ENCODE measurements at regions not wholly inside any gene's neighbourhood (a gene's known extent, or its start where the extent isn't known, plus 50 kb on each side); places are given as distances from the start of the nearest gene placed in this dataset.
"Not testable (repeated sequence)": the region's sequence is repeated elsewhere in the genome, so short reads cannot be mapped to it uniquely, and the experiment has no call there.

DNA sequence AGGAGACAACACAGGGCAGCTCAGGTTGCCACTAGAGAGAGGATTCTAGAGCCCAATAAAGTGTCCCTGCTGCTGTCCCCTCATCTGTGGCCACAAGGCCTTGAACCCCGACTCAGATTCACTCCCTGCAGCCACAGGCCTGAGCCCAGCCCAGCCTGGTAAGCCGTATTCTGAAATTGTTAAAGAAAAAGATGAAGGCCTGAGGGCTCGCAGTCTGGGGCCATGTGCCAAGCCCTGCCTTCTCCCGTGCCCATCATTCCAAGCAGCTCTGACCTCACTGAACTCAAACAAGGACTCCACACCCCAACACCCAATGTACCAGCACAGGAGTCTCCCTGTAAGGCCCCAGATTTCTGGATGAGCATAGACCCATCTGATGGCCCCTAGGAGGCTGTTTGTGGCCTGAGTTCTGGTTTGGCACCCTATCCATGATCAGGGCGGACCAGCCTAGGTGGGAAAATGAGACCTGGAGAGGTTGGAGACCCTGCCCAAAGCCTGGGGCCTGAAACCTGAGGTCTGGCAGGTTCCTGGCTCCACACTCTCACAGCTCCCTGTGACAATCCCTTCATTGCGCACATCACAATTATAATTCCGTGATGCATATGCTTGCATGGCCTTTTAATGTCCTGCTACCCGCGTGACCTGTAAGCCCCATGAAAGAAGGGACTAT is 62.0 kb upstream of the TOP1 start:
- H3K4me3 ChIP-seq (ENCODE audit: low read depth, low read length), result no peak overlapping the region
- DNase-seq, result no peak
- no peaks in the 10 kb centered on the region for H3K9me3 ChIP-seq
- H3K4me1 ChIP-seq, result no peaks in the 10 kb centered on the region
- no peaks in the 10 kb centered on the region for H3K36me3 ChIP-seq
- H3K27me3 ChIP-seq, result no peaks in the 10 kb centered on the region
- TF ChIP-seq, protein P1, sequence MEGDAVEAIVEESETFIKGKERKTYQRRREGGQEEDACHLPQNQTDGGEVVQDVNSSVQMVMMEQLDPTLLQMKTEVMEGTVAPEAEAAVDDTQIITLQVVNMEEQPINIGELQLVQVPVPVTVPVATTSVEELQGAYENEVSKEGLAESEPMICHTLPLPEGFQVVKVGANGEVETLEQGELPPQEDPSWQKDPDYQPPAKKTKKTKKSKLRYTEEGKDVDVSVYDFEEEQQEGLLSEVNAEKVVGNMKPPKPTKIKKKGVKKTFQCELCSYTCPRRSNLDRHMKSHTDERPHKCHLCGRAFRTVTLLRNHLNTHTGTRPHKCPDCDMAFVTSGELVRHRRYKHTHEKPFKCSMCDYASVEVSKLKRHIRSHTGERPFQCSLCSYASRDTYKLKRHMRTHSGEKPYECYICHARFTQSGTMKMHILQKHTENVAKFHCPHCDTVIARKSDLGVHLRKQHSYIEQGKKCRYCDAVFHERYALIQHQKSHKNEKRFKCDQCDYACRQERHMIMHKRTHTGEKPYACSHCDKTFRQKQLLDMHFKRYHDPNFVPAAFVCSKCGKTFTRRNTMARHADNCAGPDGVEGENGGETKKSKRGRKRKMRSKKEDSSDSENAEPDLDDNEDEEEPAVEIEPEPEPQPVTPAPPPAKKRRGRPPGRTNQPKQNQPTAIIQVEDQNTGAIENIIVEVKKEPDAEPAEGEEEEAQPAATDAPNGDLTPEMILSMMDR (IDR thresholded peaks at IDR 0.05; ENCODE audit: low read depth, low read length), result no peak

- Histone ChIP-seq H3K4me1 (no peaks in the 10 kb centered on the region), H3K36me3 (no peaks in the 10 kb centered on the region), H3K27me3 (no peaks in the 10 kb centered on the region), H3K4me3 (ENCODE audit: low read depth, low read length) (no peak overlapping the region), H3K9me3 (no peaks in the 10 kb centered on the region)
- DNase-seq, result no peak
- TF ChIP-seq, protein P1 (IDR thresholded peaks at IDR 0.05; ENCODE audit: low read depth, low read length), result no peak
Observed at GRCh38 chr20:40967700-40968099, 60.9 kb upstream of the TOP1 start.

GRCh38 chr20:40968816-40969562 is 59.6 kb upstream of the TOP1 start:
- not testable (repeated sequence) for H3K27me3 ChIP-seq
- TF ChIP-seq, protein P1 (IDR thresholded peaks at IDR 0.05; ENCODE audit: low read depth, low read length), result peak; percentile 96

GRCh38 chr20:40970218-40970617 is 58.4 kb upstream of the TOP1 start:
- Histone ChIP-seq H3K9me3 (no peaks in the 10 kb centered on the region), H3K27me3 (peaks cover 2% of the 10 kb centered on the region; the same call in 1 of the 2 replicates), H3K4me1 (no peaks in the 10 kb centered on the region), H3K4me3 (ENCODE audit: low read depth, low read length) (no peak overlapping the region), H3K36me3 (no peaks in the 10 kb centered on the region)
- TF ChIP-seq, protein P1 (IDR thresholded peaks at IDR 0.05; ENCODE audit: low read depth, low read length), result no peak
- DNase-seq, result no peak

More at GRCh38 chr20:40968816-40969562, 59.6 kb upstream of the TOP1 start:
- H3K4me1 ChIP-seq, H3K36me3 ChIP-seq, H3K9me3 ChIP-seq: not testable (repeated sequence)
- peak overlapping the region; percentile 31 for H3K4me3 ChIP-seq (ENCODE audit: low read depth, low read length)
- DNase-seq, result peak; percentile 85

DNA sequence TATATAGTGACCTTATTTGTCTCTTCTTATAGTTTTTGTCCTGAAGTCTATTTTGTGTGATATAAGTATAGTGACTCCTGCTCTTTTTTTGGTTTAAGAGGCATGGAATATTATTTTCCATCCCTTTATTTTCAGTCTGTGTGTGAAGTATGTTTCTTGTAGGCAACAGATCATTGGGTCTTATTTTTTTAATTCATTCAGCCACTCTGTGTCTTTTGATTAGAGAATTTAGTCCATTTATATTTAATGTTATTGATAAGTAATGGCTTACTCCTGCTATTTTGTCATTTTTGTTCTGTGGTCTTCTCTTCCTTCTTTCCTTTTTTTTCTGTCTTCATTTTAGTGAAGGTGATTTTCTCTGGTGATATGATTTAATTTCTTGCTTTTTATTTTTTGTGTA is 51.4 kb upstream of the TOP1 start:
- H3K4me1 ChIP-seq, result no peaks in the 10 kb centered on the region
- no peak for DNase-seq
- peaks cover 3% of the 10 kb centered on the region; the same call in 1 of the 2 replicates for H3K27me3 ChIP-seq
- no peaks in the 10 kb centered on the region for H3K9me3 ChIP-seq
- H3K36me3 ChIP-seq, result no peaks in the 10 kb centered on the region
- TF ChIP-seq, protein P1 (IDR thresholded peaks at IDR 0.05; ENCODE audit: low read depth, low read length), result no peak
- H3K4me3 ChIP-seq (ENCODE audit: low read depth, low read length), result no peak overlapping the region

DNA sequence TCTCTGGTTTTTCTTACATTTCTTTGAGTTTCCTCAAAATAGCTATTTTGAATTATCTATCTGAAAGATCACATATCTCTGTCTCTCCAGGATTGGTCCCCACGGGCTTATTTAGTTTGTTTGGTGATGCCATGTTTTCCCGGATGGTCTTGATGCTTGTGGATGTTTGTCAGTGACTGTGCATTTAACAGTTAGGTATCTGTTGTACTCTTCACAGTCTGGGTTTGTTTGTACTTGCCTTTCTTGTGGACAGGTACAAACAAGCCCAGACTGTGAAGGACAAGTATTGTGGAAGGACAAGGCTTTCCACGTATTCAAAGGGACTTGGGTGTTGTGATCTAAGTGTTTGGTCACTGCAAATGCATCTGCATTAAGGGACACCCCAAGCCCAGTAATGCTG is 49.9 kb upstream of the TOP1 start:
- Histone ChIP-seq H3K27me3 (peaks cover 3% of the 10 kb centered on the region; the same call in 1 of the 2 replicates), H3K36me3 (no peaks in the 10 kb centered on the region), H3K4me3 (ENCODE audit: low read depth, low read length) (no peak overlapping the region), H3K9me3 (no peaks in the 10 kb centered on the region), H3K4me1 (no peaks in the 10 kb centered on the region)
- DNase-seq, result no peak
- TF ChIP-seq, protein P1 (IDR thresholded peaks at IDR 0.05; ENCODE audit: low read depth, low read length), result no peak
